HL-60 (cell line): ENCODE measurements at regions not wholly inside any gene's neighbourhood (a gene's known extent, or its start where the extent isn't known, plus 50 kb on each side); places are given as distances from the start of the nearest gene placed in this dataset.

Experiments used
- DNase-seq, 2 experiments: peaks; one replicate each; pipeline ENCODE4 v3.0.0-alpha.2; 2010 to 2020; ENCODE audit warnings: low read depth in 1 of 2, low spot score in 1 of 2
- H3K27ac ChIP-seq: fragments of 250-450 bp; sonication (Bioruptor Pico); replicated peaks from 2 replicates; pipeline ENCODE4 v1.5.1; 2020; ENCODE audit warnings: mild to moderate bottlenecking, moderate library complexity
- H3K27me3 ChIP-seq: fragments of 250-450 bp; sonication (Bioruptor Pico); 2 replicates; pipeline ENCODE4 v1.5.1; 2021; ENCODE audit warnings: mild to moderate bottlenecking, moderate library complexity; ENCODE audit not compliant: insufficient read depth, poor library complexity, severe bottlenecking
- H3K4me3 ChIP-seq: replicated peaks from 2 replicates; pipeline ENCODE4 v1.5.1; 2011; ENCODE audit warnings: mild to moderate bottlenecking, control low read depth, low read length; ENCODE audit not compliant: insufficient read depth
- GABPA ChIP-seq: IDR thresholded peaks from 2 replicates; pipeline ENCODE4 v1.6.1; 2012; ENCODE audit warnings: low read depth
- POLR2AphosphoS5 ChIP-seq: IDR thresholded peaks from 2 replicates; pipeline ENCODE4 v1.6.1; 2012; ENCODE audit warnings: low read depth
- SPI1 ChIP-seq: IDR thresholded peaks from 2 replicates; pipeline ENCODE4 v1.6.1; 2012; ENCODE audit warnings: low read depth, mild to moderate bottlenecking, borderline replicate concordance
- TF ChIP-seq, protein P1 (sequence below): IDR thresholded peaks from one replicate; pipeline ENCODE4 v1.5.1; 2011; ENCODE audit warnings: low read length, control low read depth, inconsistent platforms; ENCODE audit not compliant: insufficient read depth
- TF ChIP-seq, protein P2 (sequence below): IDR thresholded peaks from 2 replicates; pipeline ENCODE4 v1.6.1; 2012; ENCODE audit warnings: low read depth; ENCODE audit not compliant: insufficient replicate concordance

DNA sequence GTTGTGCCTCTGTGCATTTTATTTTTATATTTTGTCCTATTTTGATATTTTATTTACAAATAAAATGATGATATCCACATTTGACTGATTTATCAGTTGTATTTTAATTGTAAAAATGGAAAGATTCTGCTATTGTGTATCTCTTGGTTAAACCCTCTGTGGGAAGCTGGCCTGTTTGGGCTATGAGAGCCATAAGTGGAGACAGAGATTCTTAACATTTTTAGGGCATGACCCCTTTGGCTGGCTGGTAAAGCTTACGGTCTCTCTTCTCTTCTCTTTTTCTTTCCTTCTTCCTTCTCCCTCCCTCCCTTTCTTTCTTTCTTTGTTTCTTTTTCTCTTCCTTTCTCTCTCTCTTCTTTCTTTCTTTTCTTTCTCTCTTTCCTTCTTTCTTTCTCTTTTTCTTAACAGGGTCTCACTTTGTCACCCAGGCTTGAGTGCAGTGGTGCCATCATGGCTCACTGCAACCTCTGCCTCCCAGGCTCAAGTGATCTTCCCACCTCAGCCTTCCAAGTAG lies 172.3 kb upstream of the CDYL start:
- no peak for DNase-seq
- no peak overlapping the region for H3K27ac ChIP-seq
- no peak overlapping the region for H3K4me3 ChIP-seq
- TF ChIP-seq, protein P1, sequence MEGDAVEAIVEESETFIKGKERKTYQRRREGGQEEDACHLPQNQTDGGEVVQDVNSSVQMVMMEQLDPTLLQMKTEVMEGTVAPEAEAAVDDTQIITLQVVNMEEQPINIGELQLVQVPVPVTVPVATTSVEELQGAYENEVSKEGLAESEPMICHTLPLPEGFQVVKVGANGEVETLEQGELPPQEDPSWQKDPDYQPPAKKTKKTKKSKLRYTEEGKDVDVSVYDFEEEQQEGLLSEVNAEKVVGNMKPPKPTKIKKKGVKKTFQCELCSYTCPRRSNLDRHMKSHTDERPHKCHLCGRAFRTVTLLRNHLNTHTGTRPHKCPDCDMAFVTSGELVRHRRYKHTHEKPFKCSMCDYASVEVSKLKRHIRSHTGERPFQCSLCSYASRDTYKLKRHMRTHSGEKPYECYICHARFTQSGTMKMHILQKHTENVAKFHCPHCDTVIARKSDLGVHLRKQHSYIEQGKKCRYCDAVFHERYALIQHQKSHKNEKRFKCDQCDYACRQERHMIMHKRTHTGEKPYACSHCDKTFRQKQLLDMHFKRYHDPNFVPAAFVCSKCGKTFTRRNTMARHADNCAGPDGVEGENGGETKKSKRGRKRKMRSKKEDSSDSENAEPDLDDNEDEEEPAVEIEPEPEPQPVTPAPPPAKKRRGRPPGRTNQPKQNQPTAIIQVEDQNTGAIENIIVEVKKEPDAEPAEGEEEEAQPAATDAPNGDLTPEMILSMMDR = no peak
- TF ChIP-seq POLR2AphosphoS5 (no peak), GABPA (no peak)
- no peaks in the 10 kb centered on the region for H3K27me3 ChIP-seq

DNA sequence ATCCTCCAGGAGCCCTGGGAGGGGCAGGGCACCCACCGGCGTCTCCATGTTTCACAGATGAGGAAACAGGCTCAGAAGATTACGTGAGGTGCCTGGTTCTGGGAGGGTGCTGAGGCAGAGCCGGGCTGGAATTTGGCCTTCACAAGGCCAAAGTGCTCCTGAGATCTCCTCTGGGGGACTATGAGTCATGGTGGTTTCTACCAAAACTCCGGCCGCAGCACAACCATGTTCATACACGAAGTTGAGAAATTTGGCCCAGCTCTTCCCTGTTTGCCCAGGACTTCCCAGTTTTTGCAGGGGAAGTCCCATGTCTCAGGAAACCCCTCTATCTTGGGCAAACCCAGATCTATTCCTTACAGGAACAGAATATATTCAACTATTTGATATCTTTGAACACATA lies 172.9 kb upstream of the CDYL start:
- H3K4me3 ChIP-seq = no peak overlapping the region
- TF ChIP-seq, protein P2, sequence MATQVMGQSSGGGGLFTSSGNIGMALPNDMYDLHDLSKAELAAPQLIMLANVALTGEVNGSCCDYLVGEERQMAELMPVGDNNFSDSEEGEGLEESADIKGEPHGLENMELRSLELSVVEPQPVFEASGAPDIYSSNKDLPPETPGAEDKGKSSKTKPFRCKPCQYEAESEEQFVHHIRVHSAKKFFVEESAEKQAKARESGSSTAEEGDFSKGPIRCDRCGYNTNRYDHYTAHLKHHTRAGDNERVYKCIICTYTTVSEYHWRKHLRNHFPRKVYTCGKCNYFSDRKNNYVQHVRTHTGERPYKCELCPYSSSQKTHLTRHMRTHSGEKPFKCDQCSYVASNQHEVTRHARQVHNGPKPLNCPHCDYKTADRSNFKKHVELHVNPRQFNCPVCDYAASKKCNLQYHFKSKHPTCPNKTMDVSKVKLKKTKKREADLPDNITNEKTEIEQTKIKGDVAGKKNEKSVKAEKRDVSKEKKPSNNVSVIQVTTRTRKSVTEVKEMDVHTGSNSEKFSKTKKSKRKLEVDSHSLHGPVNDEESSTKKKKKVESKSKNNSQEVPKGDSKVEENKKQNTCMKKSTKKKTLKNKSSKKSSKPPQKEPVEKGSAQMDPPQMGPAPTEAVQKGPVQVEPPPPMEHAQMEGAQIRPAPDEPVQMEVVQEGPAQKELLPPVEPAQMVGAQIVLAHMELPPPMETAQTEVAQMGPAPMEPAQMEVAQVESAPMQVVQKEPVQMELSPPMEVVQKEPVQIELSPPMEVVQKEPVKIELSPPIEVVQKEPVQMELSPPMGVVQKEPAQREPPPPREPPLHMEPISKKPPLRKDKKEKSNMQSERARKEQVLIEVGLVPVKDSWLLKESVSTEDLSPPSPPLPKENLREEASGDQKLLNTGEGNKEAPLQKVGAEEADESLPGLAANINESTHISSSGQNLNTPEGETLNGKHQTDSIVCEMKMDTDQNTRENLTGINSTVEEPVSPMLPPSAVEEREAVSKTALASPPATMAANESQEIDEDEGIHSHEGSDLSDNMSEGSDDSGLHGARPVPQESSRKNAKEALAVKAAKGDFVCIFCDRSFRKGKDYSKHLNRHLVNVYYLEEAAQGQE = no peak
- peak; percentile 57; the same call in 1 of the 2 replicates for TF ChIP-seq SPI1
- H3K27ac ChIP-seq = no peak overlapping the region
- peak; percentile 49 to 61 for DNase-seq
- no peaks in the 10 kb centered on the region for H3K27me3 ChIP-seq

DNA sequence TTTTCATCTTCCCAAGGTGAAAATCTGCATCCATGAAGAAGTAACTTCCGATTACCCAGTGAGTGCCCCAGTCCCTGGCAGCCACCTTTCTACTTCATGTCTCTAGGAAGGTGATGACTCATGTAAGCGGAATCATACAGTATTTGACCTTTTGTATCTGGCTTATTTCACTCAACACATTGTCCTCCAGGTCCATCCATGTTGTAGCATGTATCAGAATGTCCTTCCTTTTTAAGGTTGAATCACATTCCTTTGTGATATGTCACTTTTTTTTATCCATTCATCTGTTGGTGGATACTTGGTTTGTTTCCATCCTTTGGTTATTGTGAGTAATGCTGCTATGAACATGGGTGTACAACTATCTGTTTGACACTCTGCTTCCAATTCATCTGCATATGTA lies 176.3 kb upstream of the CDYL start:
- Histone ChIP-seq H3K4me3 (no peak overlapping the region), H3K27ac (no peak overlapping the region), H3K27me3 (no peaks in the 10 kb centered on the region)
- TF ChIP-seq, protein P1 = no peak
- TF ChIP-seq SPI1 (no peak), GABPA (no peak), POLR2AphosphoS5 (no peak)
- TF ChIP-seq, protein P2 = no peak
- no peak for DNase-seq

DNA sequence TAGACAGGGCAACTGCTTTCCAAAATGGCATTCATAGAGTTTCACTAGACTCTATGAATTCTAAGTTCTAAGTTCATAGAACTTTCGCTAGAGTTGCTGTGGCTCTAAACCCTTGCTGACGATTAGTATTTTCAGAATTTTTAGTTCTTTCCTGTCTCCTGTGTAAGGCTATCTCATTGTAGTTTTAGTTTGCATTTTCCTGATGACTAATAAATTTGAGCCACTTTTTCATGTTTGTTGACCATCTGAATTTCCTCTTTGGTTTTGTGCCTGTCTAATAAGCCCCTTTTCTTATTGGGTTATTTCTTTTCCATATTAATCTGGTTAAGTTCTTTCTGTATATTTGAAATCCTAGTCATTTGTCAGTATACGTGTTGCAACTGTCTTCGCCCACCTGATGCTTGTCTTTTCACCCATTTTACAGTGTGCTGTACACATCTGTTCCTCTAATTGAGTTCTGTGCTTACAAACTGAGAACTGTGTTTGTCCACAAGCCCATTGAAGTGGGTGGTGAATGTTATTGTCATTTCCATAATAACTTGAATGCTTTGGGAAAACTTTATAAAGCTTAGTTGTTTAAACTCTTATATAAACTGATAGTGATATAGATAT lies 177.7 kb upstream of the CDYL start:
- Histone ChIP-seq H3K27me3 (no peaks in the 10 kb centered on the region), H3K4me3 (no peak overlapping the region), H3K27ac (no peak overlapping the region)
- no peak for DNase-seq
- TF ChIP-seq, protein P2 = no peak
